Effector memory CD8-positive, alpha-beta T cell (primary cell): ENCODE measurements at regions not wholly inside any gene's neighbourhood (a gene's known extent, or its start where the extent isn't known, plus 50 kb on each side); places are given as distances from the start of the nearest gene placed in this dataset.

Experiments
- ATAC-seq: fragments of 150-1000 bp; cut with Tn5 transposase; replicated peaks from 2 replicates; pipeline ENCODE4 v1.10.0; 2021; ENCODE audit warnings: mild to moderate bottlenecking, moderate library complexity
- DNase-seq, 3 experiments: peaks; one replicate each; pipeline ENCODE4 v3.0.0; 2021
- H3K27ac Mint-ChIP-seq, 2 donors: one replicate each; pipeline ENCODE4 v1.8.0; 2022; ENCODE audit warnings: mild to moderate bottlenecking in 2 of 2, mixed read lengths in 2 of 2, moderate library complexity in 2 of 2
- H3K27me3 Mint-ChIP-seq, 2 donors: one replicate each; pipeline ENCODE4 v1.8.0; 2022; ENCODE audit warnings: mixed read lengths in 2 of 2
- H3K36me3 Mint-ChIP-seq: one replicate; pipeline ENCODE4 v1.8.0; 2022; ENCODE audit warnings: mild to moderate bottlenecking, moderate library complexity, mixed read lengths; ENCODE audit not compliant: insufficient read depth
- H3K4me1 Mint-ChIP-seq, 2 donors: one replicate each; pipeline ENCODE4 v1.8.0; 2022; ENCODE audit warnings: low read depth in 2 of 2, mixed read lengths in 2 of 2
- H3K4me3 Mint-ChIP-seq, 2 donors: one replicate each; pipeline ENCODE4 v1.8.0; 2022; ENCODE audit warnings: mild to moderate bottlenecking in 2 of 2, mixed read lengths in 2 of 2, moderate library complexity in 2 of 2
- H3K9me3 Mint-ChIP-seq, 2 donors: one replicate each; pipeline ENCODE4 v1.8.0; 2022; ENCODE audit warnings: mixed read lengths in 2 of 2

GRCh38 chr14:61632807-61633206 lies 62.5 kb upstream of the HIF1A start:
- H3K9me3 Mint-ChIP-seq: no peaks in the 10 kb centered on the region
- no peak overlapping the region for H3K27ac Mint-ChIP-seq
- no peak overlapping the region for H3K4me3 Mint-ChIP-seq
- DNase-seq: no peak
- no peaks in the 10 kb centered on the region for H3K4me1 Mint-ChIP-seq
- H3K36me3 Mint-ChIP-seq: no peaks in the 10 kb centered on the region
- no peaks in the 10 kb centered on the region for H3K27me3 Mint-ChIP-seq
- no peak for ATAC-seq

DNA sequence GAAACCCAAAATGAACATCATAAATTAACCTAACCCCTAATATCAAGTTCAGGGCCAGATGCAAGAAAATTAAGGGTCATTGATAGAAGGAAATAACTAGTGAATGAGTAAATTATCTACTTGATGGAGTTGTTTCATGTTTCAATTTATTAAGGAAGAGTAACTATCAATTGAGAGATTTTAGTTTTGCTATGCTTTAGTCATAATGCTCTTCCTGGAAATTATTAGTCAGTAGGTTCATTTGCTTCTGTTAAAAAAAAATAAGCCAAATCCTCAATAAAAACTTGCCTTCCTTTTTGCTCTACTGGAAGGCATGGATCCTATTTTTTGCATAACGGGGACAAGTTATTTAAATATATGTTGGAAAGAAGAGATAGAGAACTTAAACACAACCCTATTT lies 59.0 kb upstream of the HIF1A start:
- DNase-seq: no peak
- no peak overlapping the region for H3K4me3 Mint-ChIP-seq
- no peaks in the 10 kb centered on the region for H3K4me1 Mint-ChIP-seq
- H3K27me3 Mint-ChIP-seq: no peaks in the 10 kb centered on the region
- no peaks in the 10 kb centered on the region for H3K9me3 Mint-ChIP-seq
- no peak for ATAC-seq
- no peak overlapping the region for H3K27ac Mint-ChIP-seq
- no peaks in the 10 kb centered on the region for H3K36me3 Mint-ChIP-seq

GRCh38 chr14:61636779-61637178 lies 58.5 kb upstream of the HIF1A start:
- H3K36me3 Mint-ChIP-seq: no peaks in the 10 kb centered on the region
- no peak for DNase-seq
- no peaks in the 10 kb centered on the region for H3K27me3 Mint-ChIP-seq
- no peak for ATAC-seq
- no peak overlapping the region for H3K4me3 Mint-ChIP-seq
- peaks cover 0 to under 1% of the 10 kb centered on the region in 2 donors for H3K4me1 Mint-ChIP-seq
- no peaks in the 10 kb centered on the region for H3K9me3 Mint-ChIP-seq
- H3K27ac Mint-ChIP-seq: no peak overlapping the region

DNA sequence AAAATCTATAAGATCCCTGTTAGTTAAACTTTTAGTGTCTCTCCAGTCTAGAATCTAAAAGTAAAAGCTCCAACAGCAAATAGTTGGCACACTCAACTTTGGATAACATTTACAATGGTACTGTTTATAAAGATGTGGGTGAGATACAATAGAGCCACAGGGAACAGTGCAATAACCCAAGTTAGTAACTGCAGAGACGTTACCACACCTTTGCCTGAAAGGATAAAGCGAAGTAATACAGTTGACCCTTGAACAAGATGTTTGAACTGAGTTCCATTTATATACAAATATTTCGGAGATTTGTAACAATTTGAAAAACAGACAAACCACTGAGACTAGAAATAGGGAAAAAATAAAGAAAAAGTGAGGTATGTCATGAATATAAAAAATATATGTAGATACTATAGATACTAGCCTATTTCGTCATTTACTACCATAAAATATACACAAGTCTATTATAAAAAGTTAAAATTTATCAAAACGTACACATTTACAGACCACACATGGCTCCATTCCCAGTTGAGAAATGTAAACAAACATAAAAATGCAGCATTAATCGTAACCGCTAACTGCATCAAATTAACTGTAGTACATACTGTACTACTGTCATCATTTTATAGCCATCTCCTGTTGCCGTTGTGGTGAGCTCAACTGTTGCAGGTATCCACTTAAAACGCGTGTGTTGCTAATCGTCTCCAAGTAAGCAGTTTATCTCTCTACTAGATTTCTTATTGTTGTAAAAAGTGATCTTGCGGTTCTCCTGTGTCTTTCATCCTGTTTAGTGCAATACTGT lies 56.5 kb upstream of the HIF1A start:
- Mint-ChIP-seq H3K4me3 (no peak overlapping the region), H3K36me3 (no peaks in the 10 kb centered on the region), H3K4me1 (peaks cover 0 to 3% of the 10 kb centered on the region in 2 donors), H3K27ac (no peak overlapping the region), H3K27me3 (no peaks in the 10 kb centered on the region), H3K9me3 (no peaks in the 10 kb centered on the region)
- no peak for DNase-seq
- no peak for ATAC-seq

DNA sequence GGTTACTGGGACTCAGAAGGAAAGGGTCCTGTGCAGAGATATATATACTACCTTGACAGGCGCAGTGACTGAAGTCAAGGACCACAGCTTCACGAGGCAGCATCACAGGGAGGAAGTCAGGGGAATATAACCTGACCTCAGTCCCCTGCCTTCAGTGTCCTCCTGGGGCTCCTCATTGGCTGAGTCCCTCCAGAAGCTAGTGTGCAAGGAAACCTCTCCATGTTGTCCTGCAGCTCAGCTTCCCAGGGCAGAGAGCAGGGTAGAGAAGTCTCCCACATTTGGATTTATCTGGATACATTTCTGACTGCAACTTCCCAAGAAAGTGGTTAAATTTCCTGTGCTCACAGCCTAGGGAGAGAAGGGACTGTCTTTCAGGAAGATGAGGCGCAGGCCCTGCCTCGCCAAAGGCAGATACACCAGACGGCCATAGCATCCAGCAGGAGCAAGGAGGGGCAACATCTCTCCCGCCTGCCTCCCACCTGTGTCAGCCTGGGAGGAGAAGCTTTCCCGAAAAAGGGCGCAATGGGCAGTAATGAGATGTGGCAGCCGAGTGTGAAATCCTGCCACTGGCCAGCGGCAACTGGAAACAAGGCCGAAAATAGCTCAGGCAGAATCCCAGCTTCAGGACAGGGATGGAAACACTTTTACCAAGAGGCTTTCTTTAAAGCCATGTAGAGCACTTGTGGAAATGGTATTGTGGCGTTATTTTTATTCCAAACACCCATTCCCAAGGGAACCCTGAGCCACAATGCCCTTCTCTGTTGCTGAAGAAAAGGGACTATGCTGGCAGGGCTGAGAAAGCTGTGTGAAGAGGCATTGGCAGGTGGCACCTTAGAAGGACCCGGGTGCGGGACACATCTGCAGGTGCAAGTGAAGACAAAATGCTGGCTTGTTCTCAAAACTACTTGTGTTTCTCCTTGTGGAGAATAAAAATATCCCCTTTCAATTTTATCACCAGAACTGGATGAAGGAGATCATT lies 54.9 kb upstream of the HIF1A start:
- DNase-seq (no peak), ATAC-seq (no peak)
- Mint-ChIP-seq H3K4me1 (peaks cover 0 to 5% of the 10 kb centered on the region in 2 donors), H3K9me3 (no peaks in the 10 kb centered on the region), H3K36me3 (no peaks in the 10 kb centered on the region), H3K27me3 (no peaks in the 10 kb centered on the region), H3K4me3 (no peak overlapping the region), H3K27ac (no peak overlapping the region)

DNA sequence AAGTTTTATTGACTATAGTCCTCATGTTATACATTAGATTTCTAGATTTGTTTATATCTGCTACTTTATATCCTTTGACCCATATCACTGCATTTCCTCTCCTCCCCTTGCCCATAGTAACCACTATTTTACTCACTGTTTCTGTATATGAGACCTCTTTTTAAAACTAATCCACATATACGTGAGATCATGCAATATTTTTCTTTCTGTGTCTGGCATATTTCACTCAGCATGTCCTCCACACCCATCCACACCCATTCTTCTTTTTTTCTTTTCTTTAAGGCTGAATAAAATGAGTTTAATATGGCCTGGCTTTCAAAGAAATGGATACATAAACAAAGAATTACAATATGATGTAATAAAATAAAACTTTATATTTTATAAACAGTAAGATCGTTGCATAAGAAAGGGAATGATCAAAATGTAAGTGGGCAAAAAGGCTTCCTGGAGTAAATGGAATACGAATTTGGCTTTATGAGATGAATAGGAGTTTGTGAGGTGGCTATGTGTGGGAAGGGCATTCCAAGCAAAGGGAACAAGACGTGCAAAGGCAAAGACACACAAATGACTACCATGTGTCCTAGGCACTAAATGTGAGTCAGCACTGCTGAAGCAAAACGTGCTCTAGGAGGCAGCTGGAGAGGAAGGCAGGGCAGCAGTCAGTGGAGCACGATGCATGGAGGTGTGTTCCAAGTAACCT lies 53.2 kb upstream of the HIF1A start:
- Mint-ChIP-seq H3K27me3 (no peaks in the 10 kb centered on the region), H3K36me3 (no peaks in the 10 kb centered on the region), H3K4me1 (peaks cover 0 to 5% of the 10 kb centered on the region in 2 donors), H3K9me3 (no peaks in the 10 kb centered on the region), H3K4me3 (no peak overlapping the region), H3K27ac (no peak overlapping the region)
- no peak for ATAC-seq
- no peak for DNase-seq

DNA sequence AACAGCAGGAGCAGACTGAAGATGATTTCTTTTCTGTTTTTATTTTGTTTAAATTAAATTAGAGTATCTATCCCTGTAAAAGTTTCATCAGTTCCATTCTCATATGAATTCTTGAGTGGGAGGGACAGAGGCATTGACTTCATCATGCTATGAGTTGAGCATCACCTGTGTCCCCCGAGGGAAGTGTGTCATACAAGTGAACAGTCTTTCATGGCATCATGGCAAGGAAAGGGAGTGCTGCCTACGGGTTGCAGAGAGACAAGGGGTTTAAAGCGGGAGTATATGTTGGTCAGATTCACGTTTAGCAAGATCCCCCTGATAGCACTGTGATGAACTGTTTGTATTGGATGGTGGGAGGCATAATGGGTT lies 52.7 kb upstream of the HIF1A start:
- ATAC-seq: no peak
- H3K36me3 Mint-ChIP-seq: no peaks in the 10 kb centered on the region
- H3K4me1 Mint-ChIP-seq: peaks cover 0 to 5% of the 10 kb centered on the region in 2 donors

DNA sequence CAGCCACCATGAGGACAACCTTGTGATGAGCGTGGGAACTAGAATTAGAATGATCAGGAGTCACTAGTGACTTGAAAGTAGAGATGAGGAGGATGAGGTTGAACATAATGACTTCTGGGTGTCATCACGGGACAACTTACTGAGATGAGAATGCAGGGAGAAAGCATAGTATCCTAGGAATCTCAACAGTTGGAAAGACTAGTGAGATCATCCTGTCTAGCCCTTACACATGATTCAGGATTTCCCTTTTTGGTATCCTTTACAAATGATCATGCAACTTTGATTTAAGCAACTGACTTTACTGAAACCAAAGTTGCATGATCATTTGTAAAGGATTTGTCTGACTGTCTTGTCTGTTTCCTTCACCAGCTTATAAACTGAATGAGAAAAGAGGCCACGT lies 51.8 kb upstream of the HIF1A start:
- no peaks in the 10 kb centered on the region for H3K27me3 Mint-ChIP-seq

More for the DNA sequence above, 52.7 kb upstream of the HIF1A start:
- H3K4me3 Mint-ChIP-seq: no peak overlapping the region
- no peak for DNase-seq
- H3K27me3 Mint-ChIP-seq: no peaks in the 10 kb centered on the region
- H3K27ac Mint-ChIP-seq: no peak overlapping the region
- H3K9me3 Mint-ChIP-seq: no peaks in the 10 kb centered on the region

DNA sequence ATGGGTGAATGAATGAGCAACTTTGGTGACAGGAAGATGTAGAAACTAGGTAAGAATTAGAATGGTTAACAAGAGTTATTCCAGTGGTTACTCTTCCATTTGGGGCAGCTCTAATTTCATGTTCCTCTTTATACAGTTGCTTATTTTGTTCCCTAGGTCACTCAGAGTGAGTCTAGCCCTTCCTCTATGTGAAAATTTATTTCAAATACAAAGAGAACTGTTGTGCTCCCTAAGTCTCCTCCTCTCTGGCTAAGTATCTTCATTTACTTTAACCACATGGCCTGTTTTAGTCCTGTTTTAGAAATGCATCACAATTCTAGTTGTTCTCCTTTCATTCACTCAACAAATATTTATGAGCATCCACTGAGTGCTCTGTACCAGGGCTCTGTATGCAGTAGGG lies 51.1 kb upstream of the HIF1A start:
- Mint-ChIP-seq H3K36me3 (no peaks in the 10 kb centered on the region), H3K27me3 (no peaks in the 10 kb centered on the region), H3K9me3 (no peaks in the 10 kb centered on the region), H3K27ac (no peak overlapping the region), H3K4me1 (peaks cover 0 to 5% of the 10 kb centered on the region in 2 donors), H3K4me3 (no peak overlapping the region)
- DNase-seq (no peak), ATAC-seq (no peak)

More for the DNA sequence above, 51.8 kb upstream of the HIF1A start:
- Mint-ChIP-seq H3K27ac (no peak overlapping the region), H3K4me1 (peaks cover 0 to 5% of the 10 kb centered on the region in 2 donors), H3K9me3 (no peaks in the 10 kb centered on the region), H3K36me3 (no peaks in the 10 kb centered on the region), H3K4me3 (no peak overlapping the region)
- no peak for ATAC-seq
- no peak for DNase-seq

GRCh38 chr14:61644834-61645233 lies 50.5 kb upstream of the HIF1A start:
- peaks cover 4 to 5% of the 10 kb centered on the region in 2 donors for H3K4me1 Mint-ChIP-seq
- ATAC-seq: no peak
- H3K4me3 Mint-ChIP-seq: no peak overlapping the region
- no peaks in the 10 kb centered on the region for H3K9me3 Mint-ChIP-seq
- no peak for DNase-seq
- no peak overlapping the region for H3K27ac Mint-ChIP-seq
- no peaks in the 10 kb centered on the region for H3K27me3 Mint-ChIP-seq
- H3K36me3 Mint-ChIP-seq: no peaks in the 10 kb centered on the region

- peaks cover 4 to 5% of the 10 kb centered on the region in 2 donors for H3K4me1 Mint-ChIP-seq
- H3K27ac Mint-ChIP-seq: no peak overlapping the region
Measured at GRCh38 chr14:61645247-61645646, 50.1 kb upstream of the HIF1A start.

More at GRCh38 chr14:61645247-61645646, 50.1 kb upstream of the HIF1A start:
- Mint-ChIP-seq H3K9me3 (no peaks in the 10 kb centered on the region), H3K27me3 (no peaks in the 10 kb centered on the region), H3K4me3 (no peak overlapping the region), H3K36me3 (no peaks in the 10 kb centered on the region)
- ATAC-seq (no peak), DNase-seq (no peak)
